ENCODE measurements at regions not wholly inside any gene's neighbourhood (a gene's known extent, or its start where the extent isn't known, plus 50 kb on each side); places are given as distances from the start of the nearest gene placed in this dataset.

- TF ChIP-seq POLR2AphosphoS5 (IDR thresholded peaks at IDR 0.05; ENCODE audit: low read depth, low read length): no peak
- TF ChIP-seq TAF1 (IDR thresholded peaks at IDR 0.05; ENCODE audit: borderline replicate concordance, insufficient read depth, low read length): no peak
These were observed 754.8 kb upstream of the FRG1 start for GRCh38 chr4:189185810-189186432.
